ENCODE measurements at regions not wholly inside any gene's neighbourhood (a gene's known extent, or its start where the extent isn't known, plus 50 kb on each side); places are given as distances from the start of the nearest gene placed in this dataset.
"Not testable (repeated sequence)": the region's sequence is repeated elsewhere in the genome, so short reads cannot be mapped to it uniquely, and the experiment has no call there.

DNA sequence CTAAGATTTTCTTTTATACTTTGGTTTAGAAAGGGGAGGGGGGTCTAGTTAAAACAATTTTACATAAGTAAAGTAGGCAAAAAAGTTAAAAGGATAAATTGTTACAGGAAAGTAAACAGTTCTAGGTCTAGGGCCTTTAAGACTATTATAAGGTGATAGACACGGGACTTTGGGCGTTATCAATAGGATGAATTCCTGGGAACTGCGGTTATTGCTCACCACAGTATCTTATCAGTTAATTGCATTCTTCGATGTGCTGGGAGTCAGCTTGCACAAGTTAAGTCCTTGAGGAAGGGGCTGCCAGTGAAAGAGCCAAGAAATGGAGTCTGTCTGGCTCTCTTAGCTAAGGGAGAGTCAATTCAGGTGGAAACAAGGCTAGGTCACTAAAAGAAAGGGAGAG, 163.8 kb upstream of the FRG2C start:
- not testable (repeated sequence) for H3K79me2 ChIP-seq (ENCODE audit: control insufficient read depth, insufficient read depth, low read length); H3K23ac ChIP-seq (ENCODE audit: low read length); H3K9ac ChIP-seq (ENCODE audit: low read length); H3K27ac ChIP-seq (ENCODE audit: low read depth, low read length); H2BK120ac ChIP-seq (ENCODE audit: low read depth, low read length); H3K18ac ChIP-seq (ENCODE audit: low read length); H4K8ac ChIP-seq (ENCODE audit: low read depth, low read length); H4K5ac ChIP-seq (ENCODE audit: low read length); H3K27me3 ChIP-seq (ENCODE audit: insufficient read depth, low read length, poor library complexity); H3K79me1 ChIP-seq (ENCODE audit: low read length); H3K36me3 ChIP-seq (ENCODE audit: control insufficient read depth, insufficient read depth, low read length); H2BK5ac ChIP-seq (ENCODE audit: low read length); H3K4ac ChIP-seq (ENCODE audit: low read depth, low read length); H3K4me3 ChIP-seq (ENCODE audit: low read length); H2BK15ac ChIP-seq (replicated peaks; ENCODE audit: low read depth); H2AK5ac ChIP-seq (ENCODE audit: low read length); H3K4me1 ChIP-seq (ENCODE audit: control insufficient read depth, low read depth, low read length); H3K4me2 ChIP-seq (ENCODE audit: low read length); H3K56ac ChIP-seq (ENCODE audit: low read length)
- no CpG with 5 or more reads among the region's 4 CpGs for WGBS (ENCODE audit: extremely low coverage, insufficient coverage, low lambda C conversion rate)
- DNase-seq, result peak; percentile 84

- H4K8ac ChIP-seq (ENCODE audit: low read depth, low read length); H3K4ac ChIP-seq (ENCODE audit: low read depth, low read length); H2AK5ac ChIP-seq (ENCODE audit: low read length); H2BK15ac ChIP-seq (replicated peaks; ENCODE audit: low read depth); H3K79me1 ChIP-seq (ENCODE audit: low read length); H3K79me2 ChIP-seq (ENCODE audit: control insufficient read depth, insufficient read depth, low read length); H4K5ac ChIP-seq (ENCODE audit: low read length); H3K36me3 ChIP-seq (ENCODE audit: control insufficient read depth, insufficient read depth, low read length); H2BK120ac ChIP-seq (ENCODE audit: low read depth, low read length); H3K23ac ChIP-seq (ENCODE audit: low read length); H3K18ac ChIP-seq (ENCODE audit: low read length); H3K9ac ChIP-seq (ENCODE audit: low read length); H3K4me1 ChIP-seq (ENCODE audit: control insufficient read depth, low read depth, low read length); DNase-seq; H3K4me2 ChIP-seq (ENCODE audit: low read length); H2BK5ac ChIP-seq (ENCODE audit: low read length); H3K4me3 ChIP-seq (ENCODE audit: low read length); H3K27me3 ChIP-seq (ENCODE audit: insufficient read depth, low read length, poor library complexity): not testable (repeated sequence)
- H3K56ac ChIP-seq (ENCODE audit: low read length), result peak overlapping the region; percentile 54
- peak overlapping the region; percentile 12 for H3K27ac ChIP-seq (ENCODE audit: low read depth, low read length)
- WGBS (ENCODE audit: extremely low coverage, insufficient coverage, low lambda C conversion rate), result no CpG with 5 or more reads among the region's 9 CpGs
Measured at GRCh38 chr3:75502171-75502570, 162.0 kb upstream of the FRG2C start.

GRCh38 chr3:75502769-75503756, 161.1 kb upstream of the FRG2C start:
- not testable (repeated sequence) for H2AK5ac ChIP-seq (ENCODE audit: low read length); H4K8ac ChIP-seq (ENCODE audit: low read depth, low read length); H2BK15ac ChIP-seq (replicated peaks; ENCODE audit: low read depth); H3K23ac ChIP-seq (ENCODE audit: low read length); H3K36me3 ChIP-seq (ENCODE audit: control insufficient read depth, insufficient read depth, low read length); H3K4me1 ChIP-seq (ENCODE audit: control insufficient read depth, low read depth, low read length); H3K79me2 ChIP-seq (ENCODE audit: control insufficient read depth, insufficient read depth, low read length); H3K4me3 ChIP-seq (ENCODE audit: low read length); H4K5ac ChIP-seq (ENCODE audit: low read length); H3K27me3 ChIP-seq (ENCODE audit: insufficient read depth, low read length, poor library complexity); H3K4me2 ChIP-seq (ENCODE audit: low read length); H3K79me1 ChIP-seq (ENCODE audit: low read length)
- H3K4ac ChIP-seq (ENCODE audit: low read depth, low read length), result peak overlapping the region; percentile 87
- H3K18ac ChIP-seq (ENCODE audit: low read length), result peak overlapping the region; percentile 80
- DNase-seq, result peak; percentile 92
- no CpG with 5 or more reads among the region's 18 CpGs for WGBS (ENCODE audit: extremely low coverage, insufficient coverage, low lambda C conversion rate)
- H2BK5ac ChIP-seq (ENCODE audit: low read length), result peak overlapping the region; percentile 87
- peak overlapping the region; percentile 58 for H3K56ac ChIP-seq (ENCODE audit: low read length)
- peak overlapping the region; percentile 40 for H3K9ac ChIP-seq (ENCODE audit: low read length)
- H2BK120ac ChIP-seq (ENCODE audit: low read depth, low read length), result peak overlapping the region; percentile 61
- H3K27ac ChIP-seq (ENCODE audit: low read depth, low read length), result peak overlapping the region; percentile 44

DNA sequence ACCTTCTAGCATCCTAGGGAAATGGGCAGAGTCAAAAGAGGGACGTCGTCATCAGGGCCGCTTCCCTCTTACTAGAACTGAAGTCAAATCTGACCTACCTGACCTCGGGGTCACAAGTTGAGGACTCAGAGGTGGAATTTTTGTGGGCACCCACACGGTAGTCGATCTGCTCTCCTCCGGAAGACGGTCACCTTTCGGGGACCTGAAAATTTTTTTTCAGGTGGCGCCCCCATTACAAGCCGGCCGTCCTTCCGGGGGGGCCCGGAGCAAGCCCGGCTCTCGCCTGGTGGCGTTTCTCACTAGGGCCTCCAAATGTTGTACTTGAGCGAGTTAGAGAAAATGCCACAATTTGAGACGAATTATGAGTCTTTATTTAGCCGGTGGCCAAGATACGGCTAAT, 157.5 kb upstream of the FRG2C start:
- H3K9ac ChIP-seq (ENCODE audit: low read length), result no peak overlapping the region
- WGBS (ENCODE audit: extremely low coverage, insufficient coverage, low lambda C conversion rate), result no CpG with 5 or more reads among the region's 21 CpGs
- H2BK5ac ChIP-seq (ENCODE audit: low read length), result peak overlapping the region; percentile 89
- H2AK5ac ChIP-seq (ENCODE audit: low read length), result no peak overlapping the region
- no peak overlapping the region for H3K4me2 ChIP-seq (ENCODE audit: low read length)
- no peaks in the 10 kb centered on the region for H3K27me3 ChIP-seq (ENCODE audit: insufficient read depth, low read length, poor library complexity)
- no peak for DNase-seq
- peak overlapping the region; percentile 81 for H3K27ac ChIP-seq (ENCODE audit: low read depth, low read length)
- no peaks in the 10 kb centered on the region for H3K79me1 ChIP-seq (ENCODE audit: low read length)
- H3K79me2 ChIP-seq (ENCODE audit: control insufficient read depth, insufficient read depth, low read length), result no peaks in the 10 kb centered on the region
- no peaks in the 10 kb centered on the region for H3K36me3 ChIP-seq (ENCODE audit: control insufficient read depth, insufficient read depth, low read length)
- peak overlapping the region; percentile 61 for H2BK120ac ChIP-seq (ENCODE audit: low read depth, low read length)
- H3K18ac ChIP-seq (ENCODE audit: low read length), result peak overlapping the region; percentile 97
- peaks cover 2% of the 10 kb centered on the region for H3K4me1 ChIP-seq (ENCODE audit: control insufficient read depth, low read depth, low read length)
- no peak overlapping the region for H3K4me3 ChIP-seq (ENCODE audit: low read length)
- H3K23ac ChIP-seq (ENCODE audit: low read length), result no peak overlapping the region
- no peak overlapping the region for H2BK15ac ChIP-seq (replicated peaks; ENCODE audit: low read depth)
- H4K5ac ChIP-seq (ENCODE audit: low read length), result no peak overlapping the region
- peak overlapping the region; percentile 89 for H3K4ac ChIP-seq (ENCODE audit: low read depth, low read length)
- no peak overlapping the region for H3K56ac ChIP-seq (ENCODE audit: low read length)
- H4K8ac ChIP-seq (ENCODE audit: low read depth, low read length), result peak overlapping the region; percentile 28

- Histone ChIP-seq H2BK5ac (ENCODE audit: low read length) (peak overlapping the region; percentile 5), H3K4ac (ENCODE audit: low read depth, low read length) (peak overlapping the region; percentile 37), H3K18ac (ENCODE audit: low read length) (peak overlapping the region; percentile 60)
- not testable (repeated sequence) for H2BK120ac ChIP-seq (ENCODE audit: low read depth, low read length); DNase-seq; H3K36me3 ChIP-seq (ENCODE audit: control insufficient read depth, insufficient read depth, low read length); H3K4me3 ChIP-seq (ENCODE audit: low read length); H2AK5ac ChIP-seq (ENCODE audit: low read length); H3K4me2 ChIP-seq (ENCODE audit: low read length); H3K79me1 ChIP-seq (ENCODE audit: low read length); H4K5ac ChIP-seq (ENCODE audit: low read length); H3K23ac ChIP-seq (ENCODE audit: low read length); H3K79me2 ChIP-seq (ENCODE audit: control insufficient read depth, insufficient read depth, low read length); H3K9ac ChIP-seq (ENCODE audit: low read length); H4K8ac ChIP-seq (ENCODE audit: low read depth, low read length); H3K27ac ChIP-seq (ENCODE audit: low read depth, low read length); H3K27me3 ChIP-seq (ENCODE audit: insufficient read depth, low read length, poor library complexity); H2BK15ac ChIP-seq (replicated peaks; ENCODE audit: low read depth); H3K56ac ChIP-seq (ENCODE audit: low read length); H3K4me1 ChIP-seq (ENCODE audit: control insufficient read depth, low read depth, low read length)
- WGBS (ENCODE audit: extremely low coverage, insufficient coverage, low lambda C conversion rate), result no CpG with 5 or more reads among the region's 2 CpGs
Measured at GRCh38 chr3:75507956-75508355, 156.2 kb upstream of the FRG2C start.

DNA sequence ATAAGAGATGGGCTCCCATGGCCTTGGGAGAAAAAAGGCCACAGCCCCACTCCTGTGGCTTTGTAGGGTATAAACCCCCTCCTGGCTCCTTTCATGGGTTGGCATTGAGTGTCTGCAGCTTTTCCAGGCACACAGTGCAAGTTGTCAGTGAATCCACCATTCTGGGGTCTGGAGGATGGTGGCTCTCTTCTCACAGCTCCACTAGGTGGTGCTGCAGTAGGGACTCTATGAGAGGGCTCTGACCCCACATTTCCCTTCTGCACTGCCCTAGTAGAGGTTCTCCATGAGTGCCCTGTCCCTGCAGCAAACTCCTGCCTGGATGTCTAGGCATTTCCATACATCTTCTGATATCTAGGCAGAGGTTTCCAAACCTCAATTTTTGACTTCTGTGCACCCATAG, 136.5 kb upstream of the FRG2C start:
- not testable (repeated sequence) for H3K36me3 ChIP-seq (ENCODE audit: control insufficient read depth, insufficient read depth, low read length); H4K5ac ChIP-seq (ENCODE audit: low read length); H2AK5ac ChIP-seq (ENCODE audit: low read length); H3K56ac ChIP-seq (ENCODE audit: low read length); DNase-seq; H2BK120ac ChIP-seq (ENCODE audit: low read depth, low read length); H3K27me3 ChIP-seq (ENCODE audit: insufficient read depth, low read length, poor library complexity); H4K8ac ChIP-seq (ENCODE audit: low read depth, low read length); H2BK5ac ChIP-seq (ENCODE audit: low read length); H3K23ac ChIP-seq (ENCODE audit: low read length); H3K79me1 ChIP-seq (ENCODE audit: low read length); H3K9ac ChIP-seq (ENCODE audit: low read length); H3K79me2 ChIP-seq (ENCODE audit: control insufficient read depth, insufficient read depth, low read length); H3K4me3 ChIP-seq (ENCODE audit: low read length); H3K4me2 ChIP-seq (ENCODE audit: low read length); H2BK15ac ChIP-seq (replicated peaks; ENCODE audit: low read depth); H3K4ac ChIP-seq (ENCODE audit: low read depth, low read length); H3K27ac ChIP-seq (ENCODE audit: low read depth, low read length); H3K4me1 ChIP-seq (ENCODE audit: control insufficient read depth, low read depth, low read length); H3K18ac ChIP-seq (ENCODE audit: low read length)

All from mesendoderm (in vitro differentiated cells).